H9 (cell line): ENCODE measurements at regions not wholly inside any gene's neighbourhood (a gene's known extent, or its start where the extent isn't known, plus 50 kb on each side); places are given as distances from the start of the nearest gene placed in this dataset.

Source experiments
- DNase-seq: peaks from one replicate; pipeline ENCODE4 v3.0.0-alpha.2; 2017
- H2AFZ ChIP-seq: one replicate; pipeline ENCODE4 v1.6.1; 2013; ENCODE audit warnings: mild to moderate bottlenecking, low read length, control low read depth, moderate library complexity
- H2AK5ac ChIP-seq: 2 replicates; pipeline ENCODE4 v1.6.1; 2013; ENCODE audit warnings: low read length, control low read depth, mixed read lengths; ENCODE audit not compliant: insufficient read length
- H2BK120ac ChIP-seq: one replicate; pipeline ENCODE4 v1.6.1; 2013; ENCODE audit warnings: low read depth, mild to moderate bottlenecking, low read length, control low read depth, inconsistent platforms; ENCODE audit not compliant: poor library complexity, severe bottlenecking
- H2BK12ac ChIP-seq: 2 replicates; pipeline ENCODE4 v1.6.1; 2013; ENCODE audit warnings: low read length, control low read depth, mixed read lengths, low read depth; ENCODE audit not compliant: insufficient read length
- H2BK15ac ChIP-seq: 2 replicates; pipeline ENCODE4 v1.6.1; 2013; ENCODE audit warnings: low read depth, low read length, control low read depth
- H2BK20ac ChIP-seq: one replicate; pipeline ENCODE4 v1.6.1; 2013; ENCODE audit warnings: low read depth, mild to moderate bottlenecking, low read length, control low read depth, inconsistent platforms; ENCODE audit not compliant: poor library complexity, severe bottlenecking
- H2BK5ac ChIP-seq: 2 replicates; pipeline ENCODE4 v1.6.1; 2013; ENCODE audit warnings: low read length, control low read depth, mixed read lengths; ENCODE audit not compliant: insufficient read length
- H3K14ac ChIP-seq: 2 replicates; pipeline ENCODE4 v1.6.1; 2013; ENCODE audit warnings: low read length, control low read depth; ENCODE audit not compliant: insufficient read depth
- H3K18ac ChIP-seq: 2 replicates; pipeline ENCODE4 v1.6.1; 2013; ENCODE audit warnings: low read depth, mild to moderate bottlenecking, mixed read lengths, low read length, control low read depth; ENCODE audit not compliant: insufficient read length
- H3K23ac ChIP-seq: 2 replicates; pipeline ENCODE4 v1.6.1; 2013; ENCODE audit warnings: low read length, control low read depth, mixed read lengths, low read depth; ENCODE audit not compliant: insufficient read length
- H3K23me2 ChIP-seq: 2 replicates; pipeline ENCODE4 v1.6.1; 2013; ENCODE audit warnings: low read depth, mild to moderate bottlenecking, mixed read lengths, low read length, control low read depth; ENCODE audit not compliant: insufficient read length, poor library complexity, severe bottlenecking
- H3K27ac ChIP-seq: 2 replicates; pipeline ENCODE4 v1.5.1; 2013; ENCODE audit warnings: low read length, control low read depth, mixed read lengths, low read depth; ENCODE audit not compliant: insufficient read length
- H3K27me3 ChIP-seq: 2 replicates; pipeline ENCODE4 v1.6.1; 2013; ENCODE audit warnings: low read length, control low read depth, inconsistent platforms; ENCODE audit not compliant: insufficient read depth
- H3K4ac ChIP-seq: 2 replicates; pipeline ENCODE4 v1.6.1; 2013; ENCODE audit warnings: low read depth, mild to moderate bottlenecking, control low read depth, inconsistent platforms, low read length, moderate library complexity
- H3K4me1 ChIP-seq: 2 replicates; pipeline ENCODE4 v1.6.1; 2013; ENCODE audit warnings: low read length, control low read depth, inconsistent platforms; ENCODE audit not compliant: insufficient read depth
- H3K4me2 ChIP-seq: 2 replicates; pipeline ENCODE4 v1.6.1; 2013; ENCODE audit warnings: low read length, control low read depth, mixed read lengths; ENCODE audit not compliant: insufficient read length, insufficient read depth
- H3K56ac ChIP-seq: 2 replicates; pipeline ENCODE4 v1.6.1; 2013; ENCODE audit warnings: low read depth, mild to moderate bottlenecking, mixed read lengths, low read length, control low read depth; ENCODE audit not compliant: insufficient read length
- H3K79me1 ChIP-seq: 2 replicates; pipeline ENCODE4 v1.6.1; 2013; ENCODE audit warnings: low read depth, mild to moderate bottlenecking, moderate library complexity, low read length, control low read depth, inconsistent platforms; ENCODE audit not compliant: insufficient read depth, poor library complexity, severe bottlenecking
- H3K79me2 ChIP-seq: 2 replicates; pipeline ENCODE4 v1.6.1; 2013; ENCODE audit warnings: low read length, control low read depth, inconsistent platforms; ENCODE audit not compliant: insufficient read depth
- H3K9ac ChIP-seq: 2 replicates; pipeline ENCODE4 v1.6.1; 2013; ENCODE audit warnings: low read length, control low read depth, mixed read lengths; ENCODE audit not compliant: insufficient read length; ENCODE audit errors: extremely low read depth
- H3K9me3 ChIP-seq: one replicate; pipeline ENCODE4 v1.6.1; 2013; ENCODE audit warnings: low read depth, low read length, inconsistent platforms; ENCODE audit not compliant: control insufficient read depth
- H3T11ph ChIP-seq: one replicate; pipeline ENCODE4 v1.6.1; 2013; ENCODE audit warnings: mild to moderate bottlenecking, low read length, control low read depth, inconsistent platforms
- H4K20me1 ChIP-seq: one replicate; pipeline ENCODE4 v1.6.1; 2013; ENCODE audit not compliant: control insufficient read depth, insufficient read length, insufficient read depth
- H4K5ac ChIP-seq: 2 replicates; pipeline ENCODE4 v1.6.1; 2013; ENCODE audit warnings: low read depth, mild to moderate bottlenecking, mixed read lengths, low read length, control low read depth; ENCODE audit not compliant: insufficient read length
- H4K8ac ChIP-seq: replicated peaks from 2 replicates; pipeline ENCODE4 v1.6.1; 2013; ENCODE audit warnings: low read length, control low read depth, mixed read lengths, low read depth; ENCODE audit not compliant: insufficient read length
- H4K91ac ChIP-seq: 2 replicates; pipeline ENCODE4 v1.6.1; 2013; ENCODE audit warnings: low read depth, mild to moderate bottlenecking, moderate library complexity, mixed read lengths, low read length, control low read depth; ENCODE audit not compliant: insufficient read length
- H3K27ac Mint-ChIP-seq, 3 experiments: 2 replicates in 2 of 3; 3 replicates in 1 of 3; pipeline ENCODE4 v1.8.0; 2020 to 2021; ENCODE audit warnings: mixed read lengths in 3 of 3, mild to moderate bottlenecking in 1 of 3, moderate library complexity in 1 of 3
- H3K27me3 Mint-ChIP-seq: 2 replicates; pipeline ENCODE4 v1.8.0; 2021; ENCODE audit warnings: low read depth, mild to moderate bottlenecking, moderate library complexity, mixed read lengths
- H3K36me3 Mint-ChIP-seq, 3 experiments: 2 replicates in 2 of 3; 3 replicates in 1 of 3; pipeline ENCODE4 v1.8.0; 2020 to 2021; ENCODE audit warnings: low read depth in 3 of 3, mixed read lengths in 3 of 3; ENCODE audit not compliant: insufficient read depth in 1 of 3
- H3K4me1 Mint-ChIP-seq, 2 experiments: 2 replicates each; pipeline ENCODE4 v1.8.0; 2020; ENCODE audit warnings: mixed read lengths in 2 of 2
- H3K4me3 Mint-ChIP-seq, 2 experiments: 2 replicates in 1 of 2; 3 replicates in 1 of 2; pipeline ENCODE4 v1.8.0; 2020 to 2021; ENCODE audit warnings: mild to moderate bottlenecking in 2 of 2, mixed read lengths in 2 of 2, moderate library complexity in 1 of 2
- H3K9me3 Mint-ChIP-seq, 2 experiments: 2 replicates in 1 of 2; 3 replicates in 1 of 2; pipeline ENCODE4 v1.8.0; 2020; ENCODE audit warnings: mild to moderate bottlenecking in 2 of 2, mixed read lengths in 2 of 2, moderate library complexity in 1 of 2
- CTCF ChIP-seq: fragments of 200-600 bp; sonication (generic); conservative IDR thresholded peaks from 3 replicates; pipeline ENCODE4 v1.8.0; 2021; ENCODE audit warnings: antibody characterized with exemption, mild to moderate bottlenecking
- WGBS: extraction: QIAGEN DNeasy Blood & Tissue Kit; methylation state at CpG from one replicate; pipeline ENCODE4 v1.1.7; 2013; ENCODE audit warnings: missing lambda C conversion rate, low lambda C conversion rate, mixed read lengths; ENCODE audit not compliant: insufficient read length; ENCODE audit errors: extremely low coverage; 5-methylcytosine and 5-hydroxymethylcytosine counted together

DNA sequence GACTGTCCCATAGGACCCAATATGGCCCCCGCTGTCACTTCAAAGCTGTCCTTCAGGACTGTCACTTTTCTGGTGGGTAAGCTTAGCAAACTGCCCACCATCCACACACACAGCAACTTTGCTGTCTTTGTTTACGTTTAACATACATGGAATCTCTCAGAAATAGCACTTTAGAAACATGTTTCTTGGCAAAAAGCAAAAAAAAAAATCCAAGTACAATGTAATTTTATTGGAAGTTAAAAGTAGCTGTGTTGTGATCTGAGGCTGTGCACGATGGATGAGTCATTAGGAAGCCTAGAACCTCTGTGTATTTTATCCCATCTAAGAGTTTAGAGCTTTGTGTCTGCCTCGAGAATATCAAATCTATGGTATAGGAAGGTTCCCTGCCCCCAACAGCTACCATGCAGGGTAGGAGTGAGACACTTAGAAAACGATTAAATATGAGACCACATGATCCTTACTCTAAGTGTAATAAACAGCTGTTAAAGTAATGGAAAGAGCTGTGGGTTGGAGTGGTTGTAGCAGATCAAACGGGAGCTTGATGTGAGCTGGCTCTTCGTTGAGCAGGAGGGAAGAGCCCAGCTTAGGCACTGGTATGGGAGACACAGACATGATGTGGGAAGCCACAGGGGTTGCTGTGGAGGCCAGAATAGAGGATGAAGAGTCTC lies 119.5 kb downstream of the PLEKHG1 start:
- no peak overlapping the region; a peak in 1 of 7 replicates for H3K27ac Mint-ChIP-seq
- Histone ChIP-seq H3K23ac (no peak overlapping the region), H3K4me1 (peaks cover 9% of the 10 kb centered on the region; the same call in 1 of the 2 replicates), H4K91ac (no peak overlapping the region), H2AFZ (no peak overlapping the region), H3K9ac (no peak overlapping the region), H4K20me1 (no peaks in the 10 kb centered on the region), H3K56ac (no peak overlapping the region), H3K23me2 (no peaks in the 10 kb centered on the region), H3K4me2 (no peak overlapping the region), H3K27ac (no peak overlapping the region), H2BK5ac (no peak overlapping the region), H3T11ph (no peak overlapping the region), H3K4ac (no peak overlapping the region), H3K18ac (no peak overlapping the region), H3K79me1 (no peaks in the 10 kb centered on the region), H2BK15ac (no peak overlapping the region), H2BK20ac (no peak overlapping the region), H3K9me3 (no peaks in the 10 kb centered on the region), H4K5ac (no peak overlapping the region), H4K8ac (no peak overlapping the region), H3K14ac (no peak overlapping the region), H2BK12ac (no peak overlapping the region), H2AK5ac (no peak overlapping the region), H3K79me2 (no peaks in the 10 kb centered on the region), H3K27me3 (no peaks in the 10 kb centered on the region), H2BK120ac (no peak overlapping the region)
- DNase-seq, result no peak
- TF ChIP-seq CTCF, result no peak
- H3K9me3 Mint-ChIP-seq, result no peaks in the 10 kb centered on the region
- H3K4me3 Mint-ChIP-seq, result no peak overlapping the region
- H3K36me3 Mint-ChIP-seq, result no peaks in the 10 kb centered on the region
- WGBS, result no CpG with 5 or more reads among the region's 7 CpGs
- no peaks in the 10 kb centered on the region; the same call in 1 of the 2 replicates for H3K27me3 Mint-ChIP-seq
- peaks cover 13 to 20% of the 10 kb centered on the region in 2 experiments for H3K4me1 Mint-ChIP-seq
